Hematopoietic multipotent progenitor cell treated with erythropoietin and hydrocortisone succinate and interleukin-3 and kit ligand, for 17 days (in vitro differentiated cells): ENCODE measurements at regions not wholly inside any gene's neighbourhood (a gene's known extent, or its start where the extent isn't known, plus 50 kb on each side); places are given as distances from the start of the nearest gene placed in this dataset.

Source experiments
- DNase-seq: peaks from one replicate; pipeline ENCODE4 v3.0.0-alpha.2; 2015; ENCODE audit warnings: low spot score

GRCh38 chr1:239819756-239820250, 271.9 kb upstream of the FMN2 start:
- no peak for DNase-seq

- no peak for DNase-seq
Observed at GRCh38 chr1:239823852-239824251, 267.8 kb upstream of the FMN2 start.

- no peak for DNase-seq
Observed at GRCh38 chr1:239826211-239826610, 265.5 kb upstream of the FMN2 start.

- DNase-seq, result no peak
Observed at GRCh38 chr1:239826736-239827135, 264.9 kb upstream of the FMN2 start.

- DNase-seq, result no peak
Observed at GRCh38 chr1:239829535-239829934, 262.1 kb upstream of the FMN2 start.

GRCh38 chr1:239831577-239832355, 259.9 kb upstream of the FMN2 start:
- DNase-seq, result no peak

GRCh38 chr1:239833723-239834122, 258.0 kb upstream of the FMN2 start:
- no peak for DNase-seq

- DNase-seq, result no peak
Observed at GRCh38 chr1:239835946-239836440, 255.7 kb upstream of the FMN2 start.

- DNase-seq, result no peak
Observed at GRCh38 chr1:239840336-239840735, 251.3 kb upstream of the FMN2 start.

GRCh38 chr1:239840790-239841189, 250.9 kb upstream of the FMN2 start:
- DNase-seq, result no peak

GRCh38 chr1:239841631-239842030, 250.1 kb upstream of the FMN2 start:
- DNase-seq, result no peak

- DNase-seq, result no peak
Observed at GRCh38 chr1:239843541-239843940, 248.1 kb upstream of the FMN2 start.

- DNase-seq, result no peak
Observed at GRCh38 chr1:239844833-239845232, 246.8 kb upstream of the FMN2 start.

GRCh38 chr1:239854922-239855321, 236.8 kb upstream of the FMN2 start:
- DNase-seq, result no peak

GRCh38 chr1:239856067-239856466, 235.6 kb upstream of the FMN2 start:
- DNase-seq, result no peak

- no peak for DNase-seq
Observed at GRCh38 chr1:239856924-239857323, 234.8 kb upstream of the FMN2 start.

- no peak for DNase-seq
Observed at GRCh38 chr1:239858057-239858456, 233.6 kb upstream of the FMN2 start.

- DNase-seq, result no peak
Observed at GRCh38 chr1:239858529-239858928, 233.2 kb upstream of the FMN2 start.

- DNase-seq, result no peak
Observed at GRCh38 chr1:239861985-239862384, 229.7 kb upstream of the FMN2 start.

- DNase-seq, result no peak
Observed at GRCh38 chr1:239868058-239868832, 223.4 kb upstream of the FMN2 start.

GRCh38 chr1:239870194-239870593, 221.5 kb upstream of the FMN2 start:
- no peak for DNase-seq

- no peak for DNase-seq
Observed at GRCh38 chr1:239872626-239873025, 219.1 kb upstream of the FMN2 start.

- no peak for DNase-seq
Observed at GRCh38 chr1:239874831-239875230, 216.9 kb upstream of the FMN2 start.
